H1 (cell line): ENCODE measurements at regions not wholly inside any gene's neighbourhood (a gene's known extent, or its start where the extent isn't known, plus 50 kb on each side); places are given as distances from the start of the nearest gene placed in this dataset.

Experiments used
- EZH2 ChIP-seq: fragments of 200-600 bp; sonication (generic); IDR thresholded peaks from 2 replicates; pipeline ENCODE4 v1.7.1; 2012; ENCODE audit warnings: low read depth, mild to moderate bottlenecking, moderate library complexity, low read length, inconsistent platforms; ENCODE audit not compliant: severe bottlenecking
- ZNF274 ChIP-seq: IDR thresholded peaks from 2 replicates; pipeline ENCODE4 v1.7.0; 2012; ENCODE audit warnings: low read length, borderline replicate concordance; ENCODE audit errors: extremely low read depth
- TF ChIP-seq, protein P1 (sequence below), 3 experiments: IDR thresholded peaks; 1 replicate in 2 of 3; 2 replicates in 1 of 3; pipeline versions ENCODE4 v1.5.1 to v1.6.1; 2011; ENCODE audit warnings: low read length in 3 of 3, mild to moderate bottlenecking in 3 of 3, inconsistent platforms in 2 of 3, low read depth in 1 of 3, moderate library complexity in 1 of 3; ENCODE audit not compliant: insufficient read depth in 1 of 3; ENCODE audit errors: control extremely low read depth in 1 of 3

- TF ChIP-seq, protein P1, sequence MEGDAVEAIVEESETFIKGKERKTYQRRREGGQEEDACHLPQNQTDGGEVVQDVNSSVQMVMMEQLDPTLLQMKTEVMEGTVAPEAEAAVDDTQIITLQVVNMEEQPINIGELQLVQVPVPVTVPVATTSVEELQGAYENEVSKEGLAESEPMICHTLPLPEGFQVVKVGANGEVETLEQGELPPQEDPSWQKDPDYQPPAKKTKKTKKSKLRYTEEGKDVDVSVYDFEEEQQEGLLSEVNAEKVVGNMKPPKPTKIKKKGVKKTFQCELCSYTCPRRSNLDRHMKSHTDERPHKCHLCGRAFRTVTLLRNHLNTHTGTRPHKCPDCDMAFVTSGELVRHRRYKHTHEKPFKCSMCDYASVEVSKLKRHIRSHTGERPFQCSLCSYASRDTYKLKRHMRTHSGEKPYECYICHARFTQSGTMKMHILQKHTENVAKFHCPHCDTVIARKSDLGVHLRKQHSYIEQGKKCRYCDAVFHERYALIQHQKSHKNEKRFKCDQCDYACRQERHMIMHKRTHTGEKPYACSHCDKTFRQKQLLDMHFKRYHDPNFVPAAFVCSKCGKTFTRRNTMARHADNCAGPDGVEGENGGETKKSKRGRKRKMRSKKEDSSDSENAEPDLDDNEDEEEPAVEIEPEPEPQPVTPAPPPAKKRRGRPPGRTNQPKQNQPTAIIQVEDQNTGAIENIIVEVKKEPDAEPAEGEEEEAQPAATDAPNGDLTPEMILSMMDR (IDR thresholded peaks at IDR 0.05; ENCODE audit: control extremely low read depth in 1 of 3, insufficient read depth in 1 of 3, low read depth in 1 of 3, low read length in 3 of 3): no peak
- TF ChIP-seq EZH2 (no peak), ZNF274 (no peak)
Measured at GRCh38 chr11:45051621-45052020, 94.8 kb upstream of the PRDM11 start.
